Lower leg skin (tissue), 4 donors: ENCODE measurements at regions not wholly inside any gene's neighbourhood (a gene's known extent, or its start where the extent isn't known, plus 50 kb on each side); places are given as distances from the start of the nearest gene placed in this dataset.
"Not testable (repeated sequence)": the region's sequence is repeated elsewhere in the genome, so short reads cannot be mapped to it uniquely, and the experiment has no call there.

ENCODE experiments used
- DNase-seq, 2 donors: peaks; one replicate each; pipeline ENCODE4 v3.0.0-alpha.2; 2019; ENCODE audit warnings: low spot score in 2 of 2
- H3K4me3 ChIP-seq: fragments of 200-600 bp; sonication (generic); 2 replicates; pipeline ENCODE4 v1.5.1; 2017; ENCODE audit warnings: mild to moderate bottlenecking, low read depth; ENCODE audit not compliant: poor library complexity, severe bottlenecking
- CTCF ChIP-seq, 3 donors: fragments of 450-650 bp; IDR thresholded peaks; one replicate each; pipeline ENCODE4 v1.5.1; 2016; ENCODE audit warnings: antibody characterized with exemption in 3 of 3, mild to moderate bottlenecking in 3 of 3, moderate library complexity in 2 of 3
- POLR2A ChIP-seq, 2 donors: fragments of 450-650 bp; IDR thresholded peaks; one replicate each; pipeline ENCODE4 v1.6.1; 2016 to 2017; ENCODE audit warnings: antibody characterized with exemption in 2 of 2, mild to moderate bottlenecking in 1 of 2, moderate library complexity in 1 of 2
- WGBS, 2 donors: methylation state at CpG; one replicate each; pipeline ENCODE4 v1.1.5; 2018; 5-methylcytosine and 5-hydroxymethylcytosine counted together
- intact Hi-C: fragments of 100-400 bp; cut with DNase I; formaldehyde crosslinking; loops from one replicate; pipeline ENCODE4 v1.15.0; 2023; ENCODE audit warnings: low total_unique reads

- no peak for DNase-seq
- no peak overlapping the region for H3K4me3 ChIP-seq
- no peak for TF ChIP-seq CTCF (IDR thresholded peaks at IDR 0.05)
- TF ChIP-seq POLR2A (IDR thresholded peaks at IDR 0.05), result no peak
- 87 to 94% methylated on average over 9 of the region's 9 CpGs for WGBS, 2 donors
- intact Hi-C loops, result no loop called here
These were observed 97.2 kb downstream of the KDR start for GRCh38 chr4:55028196-55028595.

GRCh38 chr4:55027596-55027995 lies 97.8 kb downstream of the KDR start:
- H3K4me3 ChIP-seq, result no peak overlapping the region
- intact Hi-C loops, result no loop called here
- 70 to 78% methylated on average over 2 of the region's 2 CpGs for WGBS, 2 donors
- no peak for DNase-seq
- no peak for TF ChIP-seq CTCF (IDR thresholded peaks at IDR 0.05)

- intact Hi-C loops, H3K4me3 ChIP-seq, DNase-seq: not testable (repeated sequence)
- WGBS, 2 donors, result 40 to 43% methylated on average over 6 of the region's 6 CpGs
These were observed 99.9 kb downstream of the KDR start for GRCh38 chr4:55025456-55025855.

DNA sequence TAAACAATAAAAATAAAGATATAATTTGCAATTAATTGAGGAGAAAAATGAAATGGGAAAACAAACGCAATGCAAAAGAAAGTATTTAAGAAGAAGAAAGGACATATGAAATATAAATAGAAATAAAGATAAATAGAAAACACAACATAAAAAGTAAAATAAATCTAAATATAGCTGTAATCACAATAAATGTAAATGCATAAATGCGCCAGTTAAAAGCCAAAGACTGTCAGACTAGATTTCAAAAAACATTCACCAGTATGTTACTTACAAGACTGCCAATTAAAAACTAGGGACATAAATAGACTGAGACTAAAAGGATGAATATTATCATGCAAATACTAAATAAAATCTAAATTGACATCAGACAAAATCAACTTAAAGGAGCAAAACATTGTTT lies 102.4 kb downstream of the KDR start:
- whole genome bisulfite sequencing, 2 donors, result 94% methylated on average over 2 of the region's 2 CpGs
- intact Hi-C loops, result no loop called here
- no peak overlapping the region for H3K4me3 ChIP-seq
- DNase-seq, result no peak
- no peak for TF ChIP-seq POLR2A (IDR thresholded peaks at IDR 0.05)
- TF ChIP-seq CTCF (IDR thresholded peaks at IDR 0.05), result no peak

DNA sequence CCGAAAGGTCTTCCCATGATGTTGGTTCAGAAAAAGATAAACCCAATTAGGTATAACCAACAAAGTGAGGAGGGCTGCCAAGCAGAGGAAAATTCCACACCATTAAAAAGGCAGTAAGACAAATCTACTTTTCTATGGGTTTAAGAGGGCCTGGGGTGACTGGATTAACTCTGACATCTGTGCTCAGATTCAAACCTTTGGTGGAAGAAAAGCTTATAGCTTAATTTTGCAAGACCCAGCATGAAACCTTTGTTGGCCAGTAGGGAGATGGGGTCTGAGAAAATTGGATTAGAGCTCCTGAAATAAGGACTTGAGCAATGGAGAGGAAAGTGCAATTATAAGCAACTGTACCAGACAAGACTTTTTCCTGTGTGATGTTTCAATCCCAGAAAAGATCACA lies 104.2 kb downstream of the KDR start:
- intact Hi-C loops, result no loop called here

DNA sequence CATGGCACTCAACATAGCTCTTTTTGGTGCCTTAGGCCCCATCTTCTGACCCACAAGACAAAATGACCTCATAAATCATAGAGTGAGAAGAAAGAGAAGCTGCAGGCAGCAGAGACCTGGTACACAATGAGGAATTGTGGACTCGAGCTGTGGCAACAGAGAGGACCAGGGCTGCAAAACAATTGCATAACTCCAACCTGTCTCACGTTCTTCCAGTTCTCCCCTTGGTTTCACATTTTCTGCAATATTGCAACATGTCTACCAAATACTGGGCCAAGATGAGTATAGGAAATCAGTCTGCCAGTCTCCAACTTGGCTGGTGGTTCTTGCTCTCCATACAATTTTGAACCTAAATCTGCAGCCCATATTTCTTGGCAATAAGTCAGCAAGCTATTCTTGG lies 105.3 kb downstream of the KDR start:
- TF ChIP-seq CTCF (IDR thresholded peaks at IDR 0.05), result no peak
- TF ChIP-seq POLR2A (IDR thresholded peaks at IDR 0.05), result no peak
- no peak overlapping the region for H3K4me3 ChIP-seq
- 55 to 65% methylated on average over 2 of the region's 2 CpGs for WGBS, 2 donors
- DNase-seq, result no peak
- intact Hi-C loops, result no loop called here

More for the DNA sequence above, 104.2 kb downstream of the KDR start:
- 51 to 97% methylated on average over 1 of the region's 1 CpG for WGBS, 2 donors
- no peak for DNase-seq
- TF ChIP-seq POLR2A (IDR thresholded peaks at IDR 0.05), result no peak
- TF ChIP-seq CTCF (IDR thresholded peaks at IDR 0.05), result no peak
- H3K4me3 ChIP-seq, result no peak overlapping the region
